ENCODE measurements at regions not wholly inside any gene's neighbourhood (a gene's known extent, or its start where the extent isn't known, plus 50 kb on each side); places are given as distances from the start of the nearest gene placed in this dataset.

DNA sequence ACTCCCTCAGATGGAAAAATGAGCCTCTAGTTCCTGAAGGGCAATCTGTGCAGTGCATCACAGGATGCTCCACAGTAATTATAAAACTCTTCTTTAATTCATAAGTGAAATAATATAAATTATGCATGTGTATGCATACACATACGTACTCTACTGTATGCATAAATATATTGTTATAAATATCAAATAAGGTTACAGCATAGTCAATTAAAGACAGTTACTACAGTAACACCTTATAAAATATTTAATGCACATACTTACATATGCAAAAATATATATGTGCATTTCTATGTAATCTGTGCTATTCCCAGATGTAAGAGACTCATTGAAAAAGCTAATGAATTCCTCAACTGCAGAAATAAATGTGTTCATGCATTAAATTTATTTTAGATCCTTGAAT, 1515.1 kb downstream of the CDH11 start:
- TF ChIP-seq, protein P1, sequence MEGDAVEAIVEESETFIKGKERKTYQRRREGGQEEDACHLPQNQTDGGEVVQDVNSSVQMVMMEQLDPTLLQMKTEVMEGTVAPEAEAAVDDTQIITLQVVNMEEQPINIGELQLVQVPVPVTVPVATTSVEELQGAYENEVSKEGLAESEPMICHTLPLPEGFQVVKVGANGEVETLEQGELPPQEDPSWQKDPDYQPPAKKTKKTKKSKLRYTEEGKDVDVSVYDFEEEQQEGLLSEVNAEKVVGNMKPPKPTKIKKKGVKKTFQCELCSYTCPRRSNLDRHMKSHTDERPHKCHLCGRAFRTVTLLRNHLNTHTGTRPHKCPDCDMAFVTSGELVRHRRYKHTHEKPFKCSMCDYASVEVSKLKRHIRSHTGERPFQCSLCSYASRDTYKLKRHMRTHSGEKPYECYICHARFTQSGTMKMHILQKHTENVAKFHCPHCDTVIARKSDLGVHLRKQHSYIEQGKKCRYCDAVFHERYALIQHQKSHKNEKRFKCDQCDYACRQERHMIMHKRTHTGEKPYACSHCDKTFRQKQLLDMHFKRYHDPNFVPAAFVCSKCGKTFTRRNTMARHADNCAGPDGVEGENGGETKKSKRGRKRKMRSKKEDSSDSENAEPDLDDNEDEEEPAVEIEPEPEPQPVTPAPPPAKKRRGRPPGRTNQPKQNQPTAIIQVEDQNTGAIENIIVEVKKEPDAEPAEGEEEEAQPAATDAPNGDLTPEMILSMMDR (conservative IDR thresholded peaks at IDR 0.05; ENCODE audit: control insufficient read depth, insufficient read depth, low read depth, low read length), result no peak
- H3K4me3 ChIP-seq (ENCODE audit: control insufficient read depth, low read depth, low read length), result no peak overlapping the region
- DNase-seq (ENCODE audit: low read depth), result no peak

DNA sequence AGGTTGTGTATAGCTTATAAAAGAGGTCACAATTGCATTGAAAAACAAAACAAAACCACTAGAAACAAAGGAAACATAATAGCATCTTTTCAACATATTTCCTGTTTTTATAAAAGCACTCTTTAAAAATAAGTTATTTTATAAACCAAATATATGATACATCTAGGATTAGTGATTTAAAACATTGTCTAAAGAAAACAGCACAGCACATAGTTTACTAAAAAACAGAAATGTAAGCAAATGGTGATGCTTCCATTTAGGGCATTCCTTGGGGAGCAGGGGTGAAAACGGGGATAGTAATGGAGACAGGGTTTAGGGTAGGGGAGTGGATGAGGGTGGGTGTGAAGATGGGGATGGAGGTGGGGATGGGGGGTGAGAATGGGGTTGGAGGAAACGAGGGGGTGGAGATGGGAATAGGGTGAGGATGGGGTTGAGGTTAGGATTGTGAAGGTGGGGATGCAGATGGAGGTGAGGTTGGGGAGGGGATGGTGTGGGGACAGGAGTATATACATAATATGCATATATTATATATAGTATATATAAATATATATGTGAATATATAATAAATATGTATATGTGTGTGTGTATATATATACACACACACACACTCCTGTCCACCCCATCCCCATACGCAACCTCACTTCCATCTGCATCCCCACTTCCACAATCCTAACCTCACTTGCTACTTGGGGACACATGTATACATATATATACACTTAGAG, 1519.5 kb downstream of the CDH11 start:
- no peak for DNase-seq (ENCODE audit: low read depth)
- TF ChIP-seq, protein P1 (conservative IDR thresholded peaks at IDR 0.05; ENCODE audit: control insufficient read depth, insufficient read depth, low read depth, low read length), result no peak
- no peak overlapping the region for H3K4me3 ChIP-seq (ENCODE audit: control insufficient read depth, low read depth, low read length)

DNA sequence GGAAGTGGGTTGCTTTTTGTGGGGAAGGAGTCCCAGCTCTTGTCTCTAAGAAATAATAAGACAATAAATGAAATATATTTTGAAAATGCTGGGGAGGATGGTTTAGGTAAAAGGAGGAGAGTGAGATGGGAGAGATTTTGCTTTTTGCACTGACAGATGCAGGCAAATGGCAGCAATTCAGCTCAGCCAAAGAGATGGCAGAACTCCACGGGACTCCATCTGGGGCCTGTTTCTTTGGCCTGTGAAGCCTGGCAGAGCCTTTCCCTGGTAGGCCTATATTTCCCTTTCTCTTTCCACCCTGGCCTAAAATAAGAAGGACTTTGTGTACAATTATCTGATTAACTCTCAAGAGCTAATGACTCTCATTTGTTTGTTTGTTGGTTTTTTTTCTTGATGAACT, 1525.1 kb downstream of the CDH11 start:
- no peak for DNase-seq (ENCODE audit: low read depth)
- TF ChIP-seq, protein P1 (conservative IDR thresholded peaks at IDR 0.05; ENCODE audit: control insufficient read depth, insufficient read depth, low read depth, low read length), result no peak
- H3K4me3 ChIP-seq (ENCODE audit: control insufficient read depth, low read depth, low read length), result no peak overlapping the region

DNA sequence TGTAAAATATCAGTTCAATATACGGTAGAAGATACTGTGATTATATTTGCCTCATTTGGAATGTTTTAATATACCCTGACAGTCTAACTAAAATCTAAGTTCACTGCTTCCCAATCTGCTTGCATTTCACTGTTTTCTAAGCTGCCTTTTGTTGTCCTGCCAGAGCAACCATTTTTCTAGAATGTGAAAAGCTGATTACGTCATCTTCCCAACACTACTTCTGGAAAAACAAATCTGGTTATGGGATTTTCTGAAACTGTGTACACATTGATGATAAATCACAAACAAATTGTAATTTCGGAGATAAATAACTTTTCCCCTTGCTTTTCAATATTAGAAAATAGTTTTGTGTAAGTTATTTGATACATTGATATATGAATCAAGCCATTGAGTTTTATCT, 1529.0 kb downstream of the CDH11 start:
- DNase-seq (ENCODE audit: low read depth), result no peak
- TF ChIP-seq, protein P1 (conservative IDR thresholded peaks at IDR 0.05; ENCODE audit: control insufficient read depth, insufficient read depth, low read depth, low read length), result no peak
- H3K4me3 ChIP-seq (ENCODE audit: control insufficient read depth, low read depth, low read length), result no peak overlapping the region

- H3K4me3 ChIP-seq (ENCODE audit: control insufficient read depth, low read depth, low read length), result no peak overlapping the region
- no peak for DNase-seq (ENCODE audit: low read depth)
- TF ChIP-seq, protein P1 (conservative IDR thresholded peaks at IDR 0.05; ENCODE audit: control insufficient read depth, insufficient read depth, low read depth, low read length), result no peak
Observed at GRCh38 chr16:63581570-63581969, 1540.3 kb downstream of the CDH11 start.

GRCh38 chr16:63578791-63579190, 1542.6 kb upstream of the CDH8 start:
- TF ChIP-seq, protein P1 (conservative IDR thresholded peaks at IDR 0.05; ENCODE audit: control insufficient read depth, insufficient read depth, low read depth, low read length), result no peak
- H3K4me3 ChIP-seq (ENCODE audit: control insufficient read depth, low read depth, low read length), result no peak overlapping the region
- no peak for DNase-seq (ENCODE audit: low read depth)
